ENCODE measurements at regions not wholly inside any gene's neighbourhood (a gene's known extent, or its start where the extent isn't known, plus 50 kb on each side); places are given as distances from the start of the nearest gene placed in this dataset.
A peak's percentile ranks its signal among the peaks of the same experiment; 100 is the strongest.

DNA sequence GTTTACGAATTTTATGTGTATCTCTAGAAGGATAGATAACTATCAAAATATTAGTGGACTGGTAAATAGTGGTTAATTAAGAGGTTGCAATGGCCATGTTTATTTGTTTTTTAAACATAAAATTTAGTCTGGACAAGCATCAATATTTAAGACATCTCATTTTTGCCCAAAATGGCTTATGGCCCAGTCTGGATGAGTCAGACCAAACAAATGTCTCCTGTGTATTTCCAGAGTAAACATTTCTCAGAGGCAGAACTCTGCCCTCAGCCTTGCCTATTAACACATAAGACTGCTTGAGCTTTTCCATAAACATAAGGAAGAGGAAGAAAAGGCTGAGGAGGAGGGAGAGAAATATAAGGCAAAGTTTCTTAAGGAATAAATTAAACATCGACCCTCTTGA, 277.1 kb upstream of the DIAPH2 start:
- 1% methylated on average over 2 of the region's 2 CpGs for WGBS (ENCODE audit: missing lambda C conversion rate)
- ChIA-PET POLR2A (no interaction called here), CTCF (interaction anchor here (1.0 kb wide), 1 partner anchor 12 kb away, joined by 3 read pairs; no protein-coding TSS in a partner anchor)
- Histone ChIP-seq H3K27ac (peak overlapping the region; percentile 77), H3K4me2 (peak overlapping the region; percentile 87), H3K4me3 (peak overlapping the region; percentile 19; the same call in 2 of the 3 replicates), H3K4me1 (peaks cover 25% of the 10 kb centered on the region), H3K9me3 (no peaks in the 10 kb centered on the region)
- DNase-seq (ENCODE audit: low read depth in 1 of 2, low spot score in 1 of 2) (peak; percentile 44 to 81), ATAC-seq (peak; percentile 98), FAIRE-seq (peak; percentile 96)
- TF ChIP-seq RAD21 (conservative IDR thresholded peaks at IDR 0.05 in 1 of 2, IDR thresholded peaks at IDR 0.05 in 1 of 2) (0 out of 5 replicates have a peak, but pooled peaks of 1 of the 2 experiments have one; percentile 6), KDM1A (IDR thresholded peaks at IDR 0.05; ENCODE audit: low read depth) (no peak), HOXB5 (CRISPR knock-in tag; IDR thresholded peaks at IDR 0.05) (no peak), RARB (CRISPR knock-in tag; IDR thresholded peaks at IDR 0.05) (no peak), POLR2A (IDR thresholded peaks at IDR 0.05; ENCODE audit: low read length) (no peak), FOXS1 (CRISPR knock-in tag; IDR thresholded peaks at IDR 0.05) (no peak), NFE2L2 (conservative IDR thresholded peaks at IDR 0.05; ENCODE audit: low read length) (no peak), HOXB13 (CRISPR knock-in tag; IDR thresholded peaks at IDR 0.05; ENCODE audit: low read depth) (no peak), RNF2 (IDR thresholded peaks at IDR 0.05; ENCODE audit: borderline replicate concordance, low read depth) (no peak), JUN (IDR thresholded peaks at IDR 0.05) (0 out of 5 replicates have a peak, but pooled peaks of 1 of the 2 experiments have one; percentile 19), POLR2AphosphoS2 (conservative IDR thresholded peaks at IDR 0.05; ENCODE audit: low read length) (no peak), ZFP36 (IDR thresholded peaks at IDR 0.05; ENCODE audit: borderline replicate concordance, partially characterized antibody) (no peak), PHF8 (IDR thresholded peaks at IDR 0.05; ENCODE audit: borderline replicate concordance, low read depth) (no peak), EP300 (IDR thresholded peaks at IDR 0.05) (no peak), SMC3 (IDR thresholded peaks at IDR 0.05) (no peak), CHD2 (IDR thresholded peaks at IDR 0.05; ENCODE audit: low read length, partially characterized antibody) (no peak), FOSL2 (IDR thresholded peaks at IDR 0.05) (peak; percentile 69), FOSL2 (CRISPR knock-in tag; IDR thresholded peaks at IDR 0.05) (peak; percentile 88), MAZ (IDR thresholded peaks at IDR 0.05; ENCODE audit: borderline replicate concordance, low read depth, low read length) (no peak), BHLHE40 (IDR thresholded peaks at IDR 0.05; ENCODE audit: low read depth, low read length) (no peak), TP53 (CRISPR knock-in tag; IDR thresholded peaks at IDR 0.05) (no peak), NPAS2 (CRISPR knock-in tag; IDR thresholded peaks at IDR 0.05; ENCODE audit: borderline replicate concordance) (no peak), JUNB (IDR thresholded peaks at IDR 0.05) (peak; percentile 65), TFCP2L1 (CRISPR knock-in tag; IDR thresholded peaks at IDR 0.05) (no peak), NR3C1 (IDR thresholded peaks at IDR 0.05) (no peak), FOSB (CRISPR knock-in tag; IDR thresholded peaks at IDR 0.05) (no peak), SREBF2 (IDR thresholded peaks at IDR 0.05) (no peak), GATA3 (IDR thresholded peaks at IDR 0.05; ENCODE audit: borderline replicate concordance) (no peak; the same call in 1 of the 2 replicates), HOXA7 (CRISPR knock-in tag; IDR thresholded peaks at IDR 0.05) (no peak)
- TF ChIP-seq, protein P1, sequence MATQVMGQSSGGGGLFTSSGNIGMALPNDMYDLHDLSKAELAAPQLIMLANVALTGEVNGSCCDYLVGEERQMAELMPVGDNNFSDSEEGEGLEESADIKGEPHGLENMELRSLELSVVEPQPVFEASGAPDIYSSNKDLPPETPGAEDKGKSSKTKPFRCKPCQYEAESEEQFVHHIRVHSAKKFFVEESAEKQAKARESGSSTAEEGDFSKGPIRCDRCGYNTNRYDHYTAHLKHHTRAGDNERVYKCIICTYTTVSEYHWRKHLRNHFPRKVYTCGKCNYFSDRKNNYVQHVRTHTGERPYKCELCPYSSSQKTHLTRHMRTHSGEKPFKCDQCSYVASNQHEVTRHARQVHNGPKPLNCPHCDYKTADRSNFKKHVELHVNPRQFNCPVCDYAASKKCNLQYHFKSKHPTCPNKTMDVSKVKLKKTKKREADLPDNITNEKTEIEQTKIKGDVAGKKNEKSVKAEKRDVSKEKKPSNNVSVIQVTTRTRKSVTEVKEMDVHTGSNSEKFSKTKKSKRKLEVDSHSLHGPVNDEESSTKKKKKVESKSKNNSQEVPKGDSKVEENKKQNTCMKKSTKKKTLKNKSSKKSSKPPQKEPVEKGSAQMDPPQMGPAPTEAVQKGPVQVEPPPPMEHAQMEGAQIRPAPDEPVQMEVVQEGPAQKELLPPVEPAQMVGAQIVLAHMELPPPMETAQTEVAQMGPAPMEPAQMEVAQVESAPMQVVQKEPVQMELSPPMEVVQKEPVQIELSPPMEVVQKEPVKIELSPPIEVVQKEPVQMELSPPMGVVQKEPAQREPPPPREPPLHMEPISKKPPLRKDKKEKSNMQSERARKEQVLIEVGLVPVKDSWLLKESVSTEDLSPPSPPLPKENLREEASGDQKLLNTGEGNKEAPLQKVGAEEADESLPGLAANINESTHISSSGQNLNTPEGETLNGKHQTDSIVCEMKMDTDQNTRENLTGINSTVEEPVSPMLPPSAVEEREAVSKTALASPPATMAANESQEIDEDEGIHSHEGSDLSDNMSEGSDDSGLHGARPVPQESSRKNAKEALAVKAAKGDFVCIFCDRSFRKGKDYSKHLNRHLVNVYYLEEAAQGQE (IDR thresholded peaks at IDR 0.05), result no peak
- TF ChIP-seq, protein P2, sequence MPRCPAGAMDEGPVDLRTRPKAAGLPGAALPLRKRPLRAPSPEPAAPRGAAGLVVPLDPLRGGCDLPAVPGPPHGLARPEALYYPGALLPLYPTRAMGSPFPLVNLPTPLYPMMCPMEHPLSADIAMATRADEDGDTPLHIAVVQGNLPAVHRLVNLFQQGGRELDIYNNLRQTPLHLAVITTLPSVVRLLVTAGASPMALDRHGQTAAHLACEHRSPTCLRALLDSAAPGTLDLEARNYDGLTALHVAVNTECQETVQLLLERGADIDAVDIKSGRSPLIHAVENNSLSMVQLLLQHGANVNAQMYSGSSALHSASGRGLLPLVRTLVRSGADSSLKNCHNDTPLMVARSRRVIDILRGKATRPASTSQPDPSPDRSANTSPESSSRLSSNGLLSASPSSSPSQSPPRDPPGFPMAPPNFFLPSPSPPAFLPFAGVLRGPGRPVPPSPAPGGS (IDR thresholded peaks at IDR 0.05), result 0 out of 3 replicates have a peak, but pooled peaks have one; percentile 34
- TF ChIP-seq, protein P3, sequence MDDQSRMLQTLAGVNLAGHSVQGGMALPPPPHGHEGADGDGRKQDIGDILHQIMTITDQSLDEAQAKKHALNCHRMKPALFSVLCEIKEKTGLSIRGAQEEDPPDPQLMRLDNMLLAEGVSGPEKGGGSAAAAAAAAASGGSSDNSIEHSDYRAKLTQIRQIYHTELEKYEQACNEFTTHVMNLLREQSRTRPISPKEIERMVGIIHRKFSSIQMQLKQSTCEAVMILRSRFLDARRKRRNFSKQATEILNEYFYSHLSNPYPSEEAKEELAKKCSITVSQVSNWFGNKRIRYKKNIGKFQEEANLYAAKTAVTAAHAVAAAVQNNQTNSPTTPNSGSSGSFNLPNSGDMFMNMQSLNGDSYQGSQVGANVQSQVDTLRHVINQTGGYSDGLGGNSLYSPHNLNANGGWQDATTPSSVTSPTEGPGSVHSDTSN (IDR thresholded peaks at IDR 0.05), result no peak
- TF ChIP-seq, protein P4, sequence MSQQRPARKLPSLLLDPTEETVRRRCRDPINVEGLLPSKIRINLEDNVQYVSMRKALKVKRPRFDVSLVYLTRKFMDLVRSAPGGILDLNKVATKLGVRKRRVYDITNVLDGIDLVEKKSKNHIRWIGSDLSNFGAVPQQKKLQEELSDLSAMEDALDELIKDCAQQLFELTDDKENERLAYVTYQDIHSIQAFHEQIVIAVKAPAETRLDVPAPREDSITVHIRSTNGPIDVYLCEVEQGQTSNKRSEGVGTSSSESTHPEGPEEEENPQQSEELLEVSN (IDR thresholded peaks at IDR 0.05; ENCODE audit: borderline replicate concordance, low read depth), result no peak
- TF ChIP-seq, protein P5, sequence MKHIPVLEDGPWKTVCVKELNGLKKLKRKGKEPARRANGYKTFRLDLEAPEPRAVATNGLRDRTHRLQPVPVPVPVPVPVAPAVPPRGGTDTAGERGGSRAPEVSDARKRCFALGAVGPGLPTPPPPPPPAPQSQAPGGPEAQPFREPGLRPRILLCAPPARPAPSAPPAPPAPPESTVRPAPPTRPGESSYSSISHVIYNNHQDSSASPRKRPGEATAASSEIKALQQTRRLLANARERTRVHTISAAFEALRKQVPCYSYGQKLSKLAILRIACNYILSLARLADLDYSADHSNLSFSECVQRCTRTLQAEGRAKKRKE (CRISPR knock-in tag; IDR thresholded peaks at IDR 0.05; ENCODE audit: low read depth), result no peak
- TF ChIP-seq, protein P6, sequence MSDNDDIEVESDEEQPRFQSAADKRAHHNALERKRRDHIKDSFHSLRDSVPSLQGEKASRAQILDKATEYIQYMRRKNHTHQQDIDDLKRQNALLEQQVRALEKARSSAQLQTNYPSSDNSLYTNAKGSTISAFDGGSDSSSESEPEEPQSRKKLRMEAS (IDR thresholded peaks at IDR 0.05), result no peak
